ENCODE measurements at regions not wholly inside any gene's neighbourhood (a gene's known extent, or its start where the extent isn't known, plus 50 kb on each side); places are given as distances from the start of the nearest gene placed in this dataset.

- DNase-seq, result no peak
- no peak overlapping the region for H3K4me3 ChIP-seq
- no peaks in the 10 kb centered on the region for H3K36me3 ChIP-seq
- intact Hi-C loops (cut with DNase I; ENCODE audit: low total_unique reads) (no loop called here), in situ Hi-C loops (cut with MboI; ENCODE audit: low pct_ligation_motif_present in 1 of 4, low pct_unique_long_range_greater_than_20kb in 1 of 4, low sequenced_read_pairs in 3 of 4) (no loop called here)
- no peaks in the 10 kb centered on the region for H3K27me3 ChIP-seq
- peak overlapping the region in 2 of 4 donors; percentile 51 to 62 for H3K27ac ChIP-seq
- TF ChIP-seq POLR2A (IDR thresholded peaks at IDR 0.05) (no peak), CTCF (IDR thresholded peaks at IDR 0.05) (no peak), EP300 (IDR thresholded peaks at IDR 0.05; ENCODE audit: low read depth) (no peak), POLR2AphosphoS5 (IDR thresholded peaks at IDR 0.05) (no peak)
- H3K4me1 ChIP-seq, result no peaks in the 10 kb centered on the region
- no peaks in the 10 kb centered on the region for H3K9me3 ChIP-seq
Measured at GRCh38 chr9:80061096-80061495, 489.3 kb downstream of the TLE4 start.

DNA sequence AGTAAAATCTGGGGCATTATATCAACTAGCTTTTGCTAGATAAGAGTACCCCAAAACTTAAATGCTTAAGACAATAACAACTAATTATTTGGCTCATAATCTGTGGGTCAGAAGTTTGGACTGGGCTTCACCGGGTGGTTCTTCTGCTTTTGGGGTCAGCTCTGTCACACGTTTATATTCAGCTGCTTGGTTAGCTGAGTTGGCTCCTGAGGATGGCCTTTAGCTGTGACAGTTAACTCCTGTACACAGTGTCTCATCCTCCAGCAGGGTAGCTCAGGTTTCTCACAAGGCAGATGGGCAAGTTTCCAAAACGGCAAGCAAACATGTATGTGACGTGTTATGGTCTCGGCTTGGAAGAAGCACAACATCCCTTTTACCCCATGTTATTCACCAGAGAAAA is 488.2 kb downstream of the TLE4 start:
- intact Hi-C loops (cut with DNase I; ENCODE audit: low total_unique reads), result no loop called here
- DNase-seq, result no peak
- Histone ChIP-seq H3K27me3 (no peaks in the 10 kb centered on the region), H3K4me3 (no peak overlapping the region), H3K36me3 (no peaks in the 10 kb centered on the region), H3K27ac (no peak overlapping the region), H3K4me1 (no peaks in the 10 kb centered on the region), H3K9me3 (no peaks in the 10 kb centered on the region)
- no peak for TF ChIP-seq EP300 (IDR thresholded peaks at IDR 0.05; ENCODE audit: low read depth)
- no peak for TF ChIP-seq POLR2A (IDR thresholded peaks at IDR 0.05)
- no peak for TF ChIP-seq POLR2AphosphoS5 (IDR thresholded peaks at IDR 0.05)
- in situ Hi-C loops (cut with MboI; ENCODE audit: low pct_ligation_motif_present in 1 of 4, low pct_unique_long_range_greater_than_20kb in 1 of 4, low sequenced_read_pairs in 3 of 4), result no loop called here
- 90 to 94% methylated on average over 2 to 5 of the region's 5 CpGs for WGBS, 2 donors (ENCODE audit: low coverage in 1 of 2)

DNA sequence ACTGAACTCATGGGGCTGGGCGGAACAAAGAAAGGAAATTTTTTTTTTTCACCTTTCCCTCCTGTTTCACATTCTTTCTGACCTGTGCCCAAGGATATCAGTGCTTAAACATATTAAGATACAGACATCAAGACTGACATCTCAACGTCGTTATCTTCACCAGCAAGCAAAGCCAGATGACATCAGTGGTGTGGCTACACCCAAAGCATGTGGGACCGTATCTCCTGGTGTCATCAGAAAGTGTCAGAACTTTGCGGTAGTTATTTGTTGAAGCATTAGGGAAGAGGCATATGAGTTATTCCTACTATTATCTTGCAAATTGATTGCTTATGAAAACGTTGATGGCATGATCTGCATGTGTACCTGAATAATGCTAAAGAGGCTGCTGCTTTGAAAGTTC is 487.4 kb downstream of the TLE4 start:
- Histone ChIP-seq H3K36me3 (no peaks in the 10 kb centered on the region), H3K9me3 (no peaks in the 10 kb centered on the region), H3K4me1 (no peaks in the 10 kb centered on the region), H3K27ac (no peak overlapping the region), H3K27me3 (no peaks in the 10 kb centered on the region), H3K4me3 (no peak overlapping the region)
- whole genome bisulfite sequencing, 2 donors (ENCODE audit: low coverage in 1 of 2), result 76 to 78% methylated on average over 6 of the region's 6 CpGs
- TF ChIP-seq POLR2A (IDR thresholded peaks at IDR 0.05), result no peak
- no peak for TF ChIP-seq POLR2AphosphoS5 (IDR thresholded peaks at IDR 0.05)
- TF ChIP-seq CTCF (IDR thresholded peaks at IDR 0.05), result no peak
- no peak for TF ChIP-seq EP300 (IDR thresholded peaks at IDR 0.05; ENCODE audit: low read depth)
- intact Hi-C loops (cut with DNase I; ENCODE audit: low total_unique reads), result no loop called here
- DNase-seq, result no peak
- in situ Hi-C loops (cut with MboI; ENCODE audit: low pct_ligation_motif_present in 1 of 4, low pct_unique_long_range_greater_than_20kb in 1 of 4, low sequenced_read_pairs in 3 of 4), result no loop called here

DNA sequence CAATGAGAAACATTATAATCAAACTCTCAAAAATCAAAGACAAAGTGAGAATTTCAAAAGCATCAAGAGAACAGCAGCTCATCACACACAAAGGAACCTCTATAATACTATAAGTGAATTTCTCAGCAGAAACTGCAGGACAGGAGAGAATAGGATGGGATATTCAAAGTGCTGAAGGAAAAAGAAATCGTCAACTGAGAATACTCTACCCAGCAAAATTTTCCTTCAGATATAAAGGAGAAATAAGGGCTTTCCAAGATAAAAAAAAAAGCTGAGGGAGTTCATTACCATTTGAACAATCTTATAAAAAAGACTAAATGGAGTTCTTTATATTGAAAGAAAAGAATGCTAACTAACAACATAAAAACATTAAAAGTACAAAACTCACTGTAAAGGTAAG is 481.1 kb downstream of the TLE4 start:
- WGBS, 2 donors (ENCODE audit: low coverage in 1 of 2), result 100% methylated on average over 1 of the region's 1 CpG; no CpG with 5 or more reads in 1 of the 2 donors
- TF ChIP-seq EP300 (IDR thresholded peaks at IDR 0.05; ENCODE audit: low read depth), result no peak
- no peak for TF ChIP-seq POLR2A (IDR thresholded peaks at IDR 0.05)
- TF ChIP-seq POLR2AphosphoS5 (IDR thresholded peaks at IDR 0.05), result no peak
- no peak for TF ChIP-seq CTCF (IDR thresholded peaks at IDR 0.05)
- Histone ChIP-seq H3K4me1 (no peaks in the 10 kb centered on the region), H3K4me3 (no peak overlapping the region), H3K27ac (no peak overlapping the region), H3K36me3 (no peaks in the 10 kb centered on the region), H3K27me3 (no peaks in the 10 kb centered on the region), H3K9me3 (peaks cover 9 to 10% of the 10 kb centered on the region in 2 donors)
- in situ Hi-C loops (cut with MboI; ENCODE audit: low pct_ligation_motif_present in 1 of 4, low pct_unique_long_range_greater_than_20kb in 1 of 4, low sequenced_read_pairs in 3 of 4), result no loop called here
- intact Hi-C loops (cut with DNase I; ENCODE audit: low total_unique reads), result no loop called here
- DNase-seq, result no peak

DNA sequence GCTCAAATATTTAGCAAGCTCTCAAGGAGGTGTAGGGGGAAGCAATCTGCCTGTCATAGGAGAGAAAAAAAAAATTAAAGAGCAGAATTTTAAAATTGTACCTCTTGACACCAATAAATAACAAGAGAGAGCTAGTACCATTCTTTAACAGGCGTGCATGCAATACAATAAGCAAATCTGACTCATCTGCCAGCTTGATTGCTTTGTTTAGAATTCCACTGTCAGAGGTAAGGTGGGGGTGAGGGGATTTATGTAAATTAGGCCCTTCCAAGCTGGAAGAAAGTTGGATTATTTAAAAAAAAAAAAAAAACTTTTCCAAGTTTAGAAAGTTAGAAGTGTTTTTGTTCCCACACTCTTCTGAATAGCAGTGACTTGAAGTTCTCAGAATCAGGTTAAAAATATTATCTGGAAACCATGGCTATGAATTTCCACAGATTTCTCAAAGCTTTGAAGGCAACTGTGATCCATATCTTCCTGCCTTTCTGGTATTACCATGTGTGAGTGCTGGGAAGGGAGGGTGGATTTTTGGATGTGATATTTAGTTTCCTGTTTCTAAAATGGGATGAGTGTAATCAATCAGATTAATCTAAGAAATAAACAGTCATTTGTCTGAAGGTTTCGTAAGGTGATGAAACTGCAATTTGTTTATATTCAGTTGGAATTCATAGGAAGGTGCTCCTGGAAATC is 477.5 kb downstream of the TLE4 start:
- TF ChIP-seq POLR2AphosphoS5 (IDR thresholded peaks at IDR 0.05) (no peak), CTCF (IDR thresholded peaks at IDR 0.05) (no peak), POLR2A (IDR thresholded peaks at IDR 0.05) (no peak), EP300 (IDR thresholded peaks at IDR 0.05; ENCODE audit: low read depth) (no peak)
- intact Hi-C loops (cut with DNase I; ENCODE audit: low total_unique reads), result no loop called here
- no peak for DNase-seq
- Histone ChIP-seq H3K27ac (no peak overlapping the region), H3K4me1 (no peaks in the 10 kb centered on the region), H3K4me3 (no peak overlapping the region), H3K9me3 (peaks cover 9 to 10% of the 10 kb centered on the region in 2 donors), H3K36me3 (no peaks in the 10 kb centered on the region), H3K27me3 (no peaks in the 10 kb centered on the region)
- in situ Hi-C loops (cut with MboI; ENCODE audit: low pct_ligation_motif_present in 1 of 4, low pct_unique_long_range_greater_than_20kb in 1 of 4, low sequenced_read_pairs in 3 of 4), result loop anchor here in 1 of 4 donors (25.0 kb wide), 1 partner anchor 112 kb away; no protein-coding TSS in a partner anchor
- 70 to 73% methylated on average over 2 of the region's 2 CpGs for WGBS, 2 donors (ENCODE audit: low coverage in 1 of 2)

Measured in transverse colon (tissue), 4 donors.